GM23338 (cell line): ENCODE measurements at regions not wholly inside any gene's neighbourhood (a gene's known extent, or its start where the extent isn't known, plus 50 kb on each side); places are given as distances from the start of the nearest gene placed in this dataset.

Source experiments
- ATAC-seq: fragments of 200-7000 bp; cut with Tn5 transposase; 3 replicates; pipeline ENCODE4 v1.9.1; 2020
- DNase-seq: peaks from one replicate; pipeline ENCODE4 v3.0.0-alpha.2; 2015; ENCODE audit warnings: low spot score
- H2AFZ ChIP-seq: fragments of 200-600 bp; sonication (generic); 2 replicates; pipeline ENCODE4 v1.8.0; 2016; ENCODE audit warnings: antibody characterized with exemption, mild to moderate bottlenecking, moderate library complexity
- H3F3A ChIP-seq: fragments of 200-600 bp; sonication (generic); replicated peaks from 2 replicates; pipeline ENCODE4 v1.8.0; 2017; ENCODE audit warnings: antibody characterized with exemption, mixed run types, low read depth
- H3K27ac ChIP-seq: fragments of 200-600 bp; sonication (generic); 2 replicates; pipeline ENCODE4 v1.6.1; 2016; ENCODE audit warnings: low read depth
- H3K27me3 ChIP-seq: fragments of 200-600 bp; sonication (generic); 2 replicates; pipeline ENCODE4 v1.8.0; 2016; ENCODE audit warnings: mild to moderate bottlenecking, mixed run types, moderate library complexity; ENCODE audit not compliant: insufficient read depth
- H3K36me3 ChIP-seq: fragments of 200-600 bp; sonication (generic); 2 replicates; pipeline ENCODE4 v1.8.0; 2016; ENCODE audit warnings: mild to moderate bottlenecking; ENCODE audit not compliant: insufficient read depth
- H3K4me1 ChIP-seq: fragments of 200-600 bp; sonication (generic); 2 replicates; pipeline ENCODE4 v1.8.0; 2016; ENCODE audit warnings: mild to moderate bottlenecking, moderate library complexity; ENCODE audit not compliant: insufficient read depth
- H3K4me2 ChIP-seq: fragments of 200-600 bp; sonication (generic); 2 replicates; pipeline ENCODE4 v1.7.1; 2017; ENCODE audit warnings: mixed run types
- H3K4me3 ChIP-seq: fragments of 200-600 bp; sonication (generic); 2 replicates; pipeline ENCODE4 v1.6.1; 2016; ENCODE audit warnings: mixed run types
- H3K79me2 ChIP-seq: fragments of 200-600 bp; sonication (generic); replicated peaks from 2 replicates; pipeline ENCODE4 v1.8.0; 2017; ENCODE audit warnings: mild to moderate bottlenecking; ENCODE audit not compliant: insufficient read depth
- H3K9me2 ChIP-seq: fragments of 200-600 bp; sonication (generic); 2 replicates; pipeline ENCODE4 v1.8.0; 2017; ENCODE audit not compliant: insufficient read depth
- H4K20me1 ChIP-seq: fragments of 200-600 bp; sonication (generic); replicated peaks from 2 replicates; pipeline ENCODE4 v1.8.0; 2017; ENCODE audit warnings: mild to moderate bottlenecking; ENCODE audit not compliant: insufficient read depth
- H3K27ac Mint-ChIP-seq: 2 replicates; pipeline ENCODE4 v1.8.0; 2020; ENCODE audit warnings: inconsistent platforms, mild to moderate bottlenecking, moderate library complexity, mixed read lengths
- H3K27me3 Mint-ChIP-seq: 3 replicates; pipeline ENCODE4 v1.8.0; 2022; ENCODE audit warnings: low read depth, mild to moderate bottlenecking, moderate library complexity, mixed read lengths, inconsistent platforms; ENCODE audit not compliant: insufficient read depth, poor library complexity
- H3K36me3 Mint-ChIP-seq: 3 replicates; pipeline ENCODE4 v1.8.0; 2021; ENCODE audit warnings: low read depth, mild to moderate bottlenecking, inconsistent platforms, moderate library complexity, mixed read lengths
- H3K4me1 Mint-ChIP-seq: 3 replicates; pipeline ENCODE4 v1.8.0; 2020; ENCODE audit warnings: mild to moderate bottlenecking, inconsistent platforms, mixed read lengths
- H3K4me3 Mint-ChIP-seq: 3 replicates; pipeline ENCODE4 v1.8.0; 2021; ENCODE audit warnings: moderate library complexity, mild to moderate bottlenecking, inconsistent platforms, mixed read lengths
- H3K9me3 Mint-ChIP-seq: 3 replicates; pipeline ENCODE4 v1.8.0; 2020; ENCODE audit warnings: moderate library complexity, mild to moderate bottlenecking, inconsistent platforms, mixed read lengths
- CREB1 ChIP-seq: fragments of 250-450 bp; sonication (Bioruptor Pico); IDR thresholded peaks from 2 replicates; pipeline ENCODE4 v1.5.0; 2020; ENCODE audit warnings: low read depth, mild to moderate bottlenecking, moderate library complexity
- ETS1 ChIP-seq: IDR thresholded peaks from 2 replicates; pipeline ENCODE4 v1.6.1; 2016; ENCODE audit warnings: antibody characterized with exemption
- EZH2 ChIP-seq: fragments of 200-600 bp; sonication (generic); IDR thresholded peaks from one replicate; pipeline ENCODE4 v1.8.0; 2017; ENCODE audit warnings: antibody characterized with exemption, mild to moderate bottlenecking, low read depth; ENCODE audit not compliant: unreplicated experiment
- EZH2phosphoT487 ChIP-seq: fragments of 200-600 bp; sonication (generic); IDR thresholded peaks from one replicate; pipeline ENCODE4 v1.8.1; 2018; ENCODE audit warnings: antibody characterized with exemption; ENCODE audit not compliant: unreplicated experiment
- JUNB ChIP-seq: IDR thresholded peaks from one replicate; pipeline ENCODE4 v1.6.1; 2016; ENCODE audit warnings: antibody characterized with exemption; ENCODE audit not compliant: unreplicated experiment
- NANOG ChIP-seq: IDR thresholded peaks from 2 replicates; pipeline ENCODE4 v1.6.1; 2016; ENCODE audit warnings: antibody characterized with exemption, borderline replicate concordance
- POLR2AphosphoS5 ChIP-seq: IDR thresholded peaks from 2 replicates; pipeline ENCODE4 v1.6.1; 2016; ENCODE audit warnings: antibody characterized with exemption, low read depth
- STAT1 ChIP-seq: IDR thresholded peaks from one replicate; pipeline ENCODE4 v1.6.1; 2016; ENCODE audit warnings: antibody characterized with exemption; ENCODE audit not compliant: unreplicated experiment
- ZNF114 ChIP-seq: fragments of 250-450 bp; sonication (Bioruptor Pico); IDR thresholded peaks from 2 replicates; pipeline ENCODE4 v1.5.0; 2020; ENCODE audit warnings: mild to moderate bottlenecking, moderate library complexity
- ZNF331 ChIP-seq: fragments of 250-450 bp; sonication (Bioruptor Pico); IDR thresholded peaks from 2 replicates; pipeline ENCODE4 v1.5.0; 2020; ENCODE audit warnings: low read depth, mild to moderate bottlenecking, moderate library complexity
- TF ChIP-seq, protein P1 (sequence below), 2 experiments: fragments of 200-600 bp in 1 of 2; sonication (generic) in 1 of 2; conservative IDR thresholded peaks; 2 replicates each; pipeline versions ENCODE4 v1.5.1 to v1.6.1; 2016 to 2017; ENCODE audit warnings: antibody characterized with exemption in 2 of 2, low read depth in 2 of 2, mild to moderate bottlenecking in 2 of 2, moderate library complexity in 1 of 2
- TF ChIP-seq, protein P2 (sequence below): IDR thresholded peaks from one replicate; pipeline ENCODE4 v1.6.1; 2018; ENCODE audit warnings: antibody characterized with exemption; ENCODE audit not compliant: unreplicated experiment

- H3K4me3 ChIP-seq = no peak overlapping the region
- H3K4me1 ChIP-seq = no peaks in the 10 kb centered on the region
- DNase-seq (peak; percentile 27), ATAC-seq (peak; percentile 59)
- no peaks in the 10 kb centered on the region for H3K79me2 ChIP-seq
- no peak overlapping the region; the same call in 1 of the 2 replicates for H2AFZ ChIP-seq
- no peaks in the 10 kb centered on the region for H3K9me2 ChIP-seq
- peaks cover 7% of the 10 kb centered on the region for H3K27me3 Mint-ChIP-seq
- TF ChIP-seq EZH2 = no peak
- TF ChIP-seq, protein P1, sequence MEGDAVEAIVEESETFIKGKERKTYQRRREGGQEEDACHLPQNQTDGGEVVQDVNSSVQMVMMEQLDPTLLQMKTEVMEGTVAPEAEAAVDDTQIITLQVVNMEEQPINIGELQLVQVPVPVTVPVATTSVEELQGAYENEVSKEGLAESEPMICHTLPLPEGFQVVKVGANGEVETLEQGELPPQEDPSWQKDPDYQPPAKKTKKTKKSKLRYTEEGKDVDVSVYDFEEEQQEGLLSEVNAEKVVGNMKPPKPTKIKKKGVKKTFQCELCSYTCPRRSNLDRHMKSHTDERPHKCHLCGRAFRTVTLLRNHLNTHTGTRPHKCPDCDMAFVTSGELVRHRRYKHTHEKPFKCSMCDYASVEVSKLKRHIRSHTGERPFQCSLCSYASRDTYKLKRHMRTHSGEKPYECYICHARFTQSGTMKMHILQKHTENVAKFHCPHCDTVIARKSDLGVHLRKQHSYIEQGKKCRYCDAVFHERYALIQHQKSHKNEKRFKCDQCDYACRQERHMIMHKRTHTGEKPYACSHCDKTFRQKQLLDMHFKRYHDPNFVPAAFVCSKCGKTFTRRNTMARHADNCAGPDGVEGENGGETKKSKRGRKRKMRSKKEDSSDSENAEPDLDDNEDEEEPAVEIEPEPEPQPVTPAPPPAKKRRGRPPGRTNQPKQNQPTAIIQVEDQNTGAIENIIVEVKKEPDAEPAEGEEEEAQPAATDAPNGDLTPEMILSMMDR (conservative IDR thresholded peaks at IDR 0.05; ENCODE audit: low read depth in 2 of 2) = peak in 1 of 2 experiments; percentile 51; a peak in 2 of 4 replicates
- TF ChIP-seq ZNF331 (CRISPR knock-in tag) = no peak
- H3K4me2 ChIP-seq = no peak overlapping the region
- no peaks in the 10 kb centered on the region for H4K20me1 ChIP-seq
- no peaks in the 10 kb centered on the region for H3F3A ChIP-seq
- no peak overlapping the region for H3K27ac ChIP-seq
- H3K4me1 Mint-ChIP-seq = peaks cover 22% of the 10 kb centered on the region
- no peaks in the 10 kb centered on the region for H3K27me3 ChIP-seq
- no peak overlapping the region for H3K27ac Mint-ChIP-seq
- no peak overlapping the region for H3K4me3 Mint-ChIP-seq
- no peaks in the 10 kb centered on the region for H3K36me3 Mint-ChIP-seq
- no peaks in the 10 kb centered on the region for H3K36me3 ChIP-seq
- no peaks in the 10 kb centered on the region for H3K9me3 Mint-ChIP-seq
These were observed 118.5 kb downstream of the TLE3 start for GRCh38 chr15:69979262-69979661.

GRCh38 chr15:69979783-69980182 is 117.9 kb downstream of the TLE3 start:
- Histone ChIP-seq H3K27me3 (no peaks in the 10 kb centered on the region), H2AFZ (no peak overlapping the region; the same call in 1 of the 2 replicates), H3K4me3 (no peak overlapping the region), H3K36me3 (no peaks in the 10 kb centered on the region), H3F3A (no peaks in the 10 kb centered on the region), H3K79me2 (no peaks in the 10 kb centered on the region), H4K20me1 (no peaks in the 10 kb centered on the region), H3K4me2 (no peak overlapping the region), H3K27ac (no peak overlapping the region), H3K9me2 (no peaks in the 10 kb centered on the region), H3K4me1 (no peaks in the 10 kb centered on the region)
- ATAC-seq (no peak), DNase-seq (no peak)
- no peak overlapping the region for H3K4me3 Mint-ChIP-seq
- peaks cover 22% of the 10 kb centered on the region for H3K4me1 Mint-ChIP-seq
- peaks cover 7% of the 10 kb centered on the region for H3K27me3 Mint-ChIP-seq
- H3K9me3 Mint-ChIP-seq = no peaks in the 10 kb centered on the region
- H3K36me3 Mint-ChIP-seq = no peaks in the 10 kb centered on the region
- H3K27ac Mint-ChIP-seq = no peak overlapping the region
- TF ChIP-seq CREB1 (CRISPR knock-in tag) (no peak), EZH2phosphoT487 (no peak), NANOG (no peak), STAT1 (no peak), ZNF331 (CRISPR knock-in tag) (no peak), EZH2 (no peak), ETS1 (no peak), POLR2AphosphoS5 (no peak), JUNB (no peak), ZNF114 (CRISPR knock-in tag) (no peak)
- TF ChIP-seq, protein P2, sequence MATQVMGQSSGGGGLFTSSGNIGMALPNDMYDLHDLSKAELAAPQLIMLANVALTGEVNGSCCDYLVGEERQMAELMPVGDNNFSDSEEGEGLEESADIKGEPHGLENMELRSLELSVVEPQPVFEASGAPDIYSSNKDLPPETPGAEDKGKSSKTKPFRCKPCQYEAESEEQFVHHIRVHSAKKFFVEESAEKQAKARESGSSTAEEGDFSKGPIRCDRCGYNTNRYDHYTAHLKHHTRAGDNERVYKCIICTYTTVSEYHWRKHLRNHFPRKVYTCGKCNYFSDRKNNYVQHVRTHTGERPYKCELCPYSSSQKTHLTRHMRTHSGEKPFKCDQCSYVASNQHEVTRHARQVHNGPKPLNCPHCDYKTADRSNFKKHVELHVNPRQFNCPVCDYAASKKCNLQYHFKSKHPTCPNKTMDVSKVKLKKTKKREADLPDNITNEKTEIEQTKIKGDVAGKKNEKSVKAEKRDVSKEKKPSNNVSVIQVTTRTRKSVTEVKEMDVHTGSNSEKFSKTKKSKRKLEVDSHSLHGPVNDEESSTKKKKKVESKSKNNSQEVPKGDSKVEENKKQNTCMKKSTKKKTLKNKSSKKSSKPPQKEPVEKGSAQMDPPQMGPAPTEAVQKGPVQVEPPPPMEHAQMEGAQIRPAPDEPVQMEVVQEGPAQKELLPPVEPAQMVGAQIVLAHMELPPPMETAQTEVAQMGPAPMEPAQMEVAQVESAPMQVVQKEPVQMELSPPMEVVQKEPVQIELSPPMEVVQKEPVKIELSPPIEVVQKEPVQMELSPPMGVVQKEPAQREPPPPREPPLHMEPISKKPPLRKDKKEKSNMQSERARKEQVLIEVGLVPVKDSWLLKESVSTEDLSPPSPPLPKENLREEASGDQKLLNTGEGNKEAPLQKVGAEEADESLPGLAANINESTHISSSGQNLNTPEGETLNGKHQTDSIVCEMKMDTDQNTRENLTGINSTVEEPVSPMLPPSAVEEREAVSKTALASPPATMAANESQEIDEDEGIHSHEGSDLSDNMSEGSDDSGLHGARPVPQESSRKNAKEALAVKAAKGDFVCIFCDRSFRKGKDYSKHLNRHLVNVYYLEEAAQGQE = no peak
- TF ChIP-seq, protein P1 (conservative IDR thresholded peaks at IDR 0.05; ENCODE audit: low read depth in 2 of 2) = no peak
